ENCODE measurements at regions not wholly inside any gene's neighbourhood (a gene's known extent, or its start where the extent isn't known, plus 50 kb on each side); places are given as distances from the start of the nearest gene placed in this dataset.

GRCh38 chr4:74663631-74664030 lies 130.7 kb downstream of the BTC start:
- ATAC-seq = no peak
- TF ChIP-seq OSR1 (CRISPR knock-in tag; IDR thresholded peaks at IDR 0.05) (no peak), TOX (CRISPR knock-in tag; IDR thresholded peaks at IDR 0.05; ENCODE audit: borderline replicate concordance) (no peak), BACH2 (CRISPR knock-in tag; IDR thresholded peaks at IDR 0.05; ENCODE audit: borderline replicate concordance) (no peak), ZFP30 (CRISPR knock-in tag; IDR thresholded peaks at IDR 0.05) (no peak), TCF4 (CRISPR knock-in tag; IDR thresholded peaks at IDR 0.05; ENCODE audit: borderline replicate concordance) (no peak), ZNF8 (CRISPR knock-in tag; IDR thresholded peaks at IDR 0.05) (no peak), ZC3H10 (CRISPR knock-in tag; IDR thresholded peaks at IDR 0.05) (no peak), CREB5 (CRISPR knock-in tag; IDR thresholded peaks at IDR 0.05; ENCODE audit: low read depth) (no peak), ARNTL (CRISPR knock-in tag; IDR thresholded peaks at IDR 0.05; ENCODE audit: borderline replicate concordance, low read depth) (no peak), SNAI2 (CRISPR knock-in tag; IDR thresholded peaks at IDR 0.05) (no peak), RARB (CRISPR knock-in tag; IDR thresholded peaks at IDR 0.05) (no peak), ESRRG (CRISPR knock-in tag; IDR thresholded peaks at IDR 0.05) (no peak), ZNF565 (CRISPR knock-in tag; conservative IDR thresholded peaks at IDR 0.05; ENCODE audit: low read depth) (no peak), ZFP3 (CRISPR knock-in tag; IDR thresholded peaks at IDR 0.05) (no peak), PPARA (CRISPR knock-in tag; IDR thresholded peaks at IDR 0.05; ENCODE audit: borderline replicate concordance) (no peak), PATZ1 (CRISPR knock-in tag; IDR thresholded peaks at IDR 0.05; ENCODE audit: borderline replicate concordance) (no peak), CSDC2 (CRISPR knock-in tag; IDR thresholded peaks at IDR 0.05) (no peak), ZNF70 (CRISPR knock-in tag; IDR thresholded peaks at IDR 0.05) (no peak), POU6F1 (CRISPR knock-in tag; IDR thresholded peaks at IDR 0.05; ENCODE audit: borderline replicate concordance, low read depth) (no peak)

- TF ChIP-seq BACH2 (CRISPR knock-in tag; IDR thresholded peaks at IDR 0.05; ENCODE audit: borderline replicate concordance) (no peak), PPARA (CRISPR knock-in tag; IDR thresholded peaks at IDR 0.05; ENCODE audit: borderline replicate concordance) (no peak), ISL1 (CRISPR knock-in tag; IDR thresholded peaks at IDR 0.05) (no peak), CSRNP3 (CRISPR knock-in tag; IDR thresholded peaks at IDR 0.05) (no peak), ZC3H10 (CRISPR knock-in tag; IDR thresholded peaks at IDR 0.05) (no peak), CREB5 (CRISPR knock-in tag; IDR thresholded peaks at IDR 0.05; ENCODE audit: low read depth) (no peak), TOX (CRISPR knock-in tag; IDR thresholded peaks at IDR 0.05; ENCODE audit: borderline replicate concordance) (no peak), POU6F1 (CRISPR knock-in tag; IDR thresholded peaks at IDR 0.05; ENCODE audit: borderline replicate concordance, low read depth) (no peak), ZFP30 (CRISPR knock-in tag; IDR thresholded peaks at IDR 0.05) (no peak), ZFP3 (CRISPR knock-in tag; IDR thresholded peaks at IDR 0.05) (no peak), ZNF565 (CRISPR knock-in tag; conservative IDR thresholded peaks at IDR 0.05; ENCODE audit: low read depth) (no peak), GLIS3 (CRISPR knock-in tag; IDR thresholded peaks at IDR 0.05) (no peak), RARB (CRISPR knock-in tag; IDR thresholded peaks at IDR 0.05) (no peak), ZNF8 (CRISPR knock-in tag; IDR thresholded peaks at IDR 0.05) (no peak), TCF4 (CRISPR knock-in tag; IDR thresholded peaks at IDR 0.05; ENCODE audit: borderline replicate concordance) (no peak)
- no peak for ATAC-seq
Observed at GRCh38 chr4:74665346-74665745, 129.0 kb downstream of the BTC start.

Data from SK-N-SH treated with all-trans-retinoic acid at 6 μM for 48 hours (cell line).